ENCODE measurements at regions not wholly inside any gene's neighbourhood (a gene's known extent, or its start where the extent isn't known, plus 50 kb on each side); places are given as distances from the start of the nearest gene placed in this dataset.

DNA sequence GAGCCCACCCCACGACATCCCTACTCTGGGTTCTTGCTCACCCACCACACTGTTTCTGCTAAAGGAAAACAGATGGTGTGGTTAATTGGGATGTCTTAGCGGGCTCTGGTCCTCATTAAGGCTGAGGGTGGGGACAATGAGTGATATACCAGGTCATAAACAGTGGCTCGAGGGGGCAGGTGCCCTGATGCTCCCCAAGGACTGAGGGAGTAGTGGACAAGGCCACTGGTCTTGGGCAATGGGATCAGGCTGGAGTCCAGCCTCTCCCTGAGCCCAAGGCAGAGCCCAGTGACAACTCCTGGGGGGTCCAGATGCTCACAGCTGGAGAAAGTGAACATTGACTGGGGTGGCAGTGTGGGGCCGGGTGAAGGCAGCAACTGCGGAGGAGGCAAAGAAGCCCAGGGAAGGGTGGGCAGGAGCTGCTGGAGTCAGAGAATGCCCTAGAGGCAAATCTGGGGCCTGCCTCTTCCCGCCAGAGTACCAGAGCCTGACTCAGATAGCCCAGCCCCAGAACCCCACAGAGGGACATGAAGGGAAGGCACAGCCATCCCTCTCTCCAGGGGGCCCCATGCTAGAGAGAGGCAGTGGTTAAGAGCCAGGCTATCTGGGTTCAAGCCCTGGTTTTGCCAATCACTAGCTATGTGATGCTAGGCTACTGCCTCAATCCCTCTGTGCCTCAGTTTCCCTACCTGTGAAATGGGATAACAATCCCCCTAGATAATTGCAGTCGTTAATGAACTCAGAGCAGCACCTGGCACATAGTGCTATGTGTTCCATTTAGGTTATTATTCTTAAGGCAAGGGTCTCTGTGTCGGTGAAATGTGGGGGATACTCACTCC is 72.3 kb downstream of the MRPL14 start:
- no peak overlapping the region for H3K9ac ChIP-seq
- H3K27ac ChIP-seq (ENCODE audit: low read depth in 2 of 2, low read length in 1 of 2): peak overlapping the region; percentile 59 to 94
- no peaks in the 10 kb centered on the region for H3K36me3 ChIP-seq (replicated peaks in 1 of 2; ENCODE audit: control insufficient read depth in 1 of 2, insufficient read depth in 2 of 2, low read length in 1 of 2)
- peak; percentile 73 for DNase-seq
- no peaks in the 10 kb centered on the region for H3K9me2 ChIP-seq
- H3K4me1 ChIP-seq (ENCODE audit: control insufficient read depth in 1 of 2, insufficient read depth in 2 of 2, low read depth in 1 of 2, low read length in 1 of 2): peaks cover 67 to 95% of the 10 kb centered on the region in 2 experiments
- CTCF ChIA-PET: interaction anchor here (0.8 to 12.2 kb wide), 8 partner anchors 12 to 387 kb away, joined by 3 to 203 read pairs (median 4); partner anchors contain the start of gene VEGFA
- no peaks in the 10 kb centered on the region for H4K20me1 ChIP-seq (ENCODE audit: insufficient read depth)
- no peaks in the 10 kb centered on the region for H3K27me3 ChIP-seq (ENCODE audit: insufficient read depth)
- H2AFZ ChIP-seq (ENCODE audit: low read depth): no peak overlapping the region
- peaks cover 16% of the 10 kb centered on the region for H3F3A ChIP-seq (replicated peaks; ENCODE audit: insufficient read depth)
- H3K79me2 ChIP-seq (ENCODE audit: insufficient read depth): no peaks in the 10 kb centered on the region
- H3K4me2 ChIP-seq: peak overlapping the region; percentile 29; the same call in 1 of the 2 replicates
- TF ChIP-seq, protein P1, sequence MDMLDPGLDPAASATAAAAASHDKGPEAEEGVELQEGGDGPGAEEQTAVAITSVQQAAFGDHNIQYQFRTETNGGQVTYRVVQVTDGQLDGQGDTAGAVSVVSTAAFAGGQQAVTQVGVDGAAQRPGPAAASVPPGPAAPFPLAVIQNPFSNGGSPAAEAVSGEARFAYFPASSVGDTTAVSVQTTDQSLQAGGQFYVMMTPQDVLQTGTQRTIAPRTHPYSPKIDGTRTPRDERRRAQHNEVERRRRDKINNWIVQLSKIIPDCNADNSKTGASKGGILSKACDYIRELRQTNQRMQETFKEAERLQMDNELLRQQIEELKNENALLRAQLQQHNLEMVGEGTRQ (IDR thresholded peaks at IDR 0.05; ENCODE audit: borderline replicate concordance, low read depth, low read length): no peak
- TF ChIP-seq TCF12 (IDR thresholded peaks at IDR 0.05): peak; percentile 93
- TF ChIP-seq, protein P2, sequence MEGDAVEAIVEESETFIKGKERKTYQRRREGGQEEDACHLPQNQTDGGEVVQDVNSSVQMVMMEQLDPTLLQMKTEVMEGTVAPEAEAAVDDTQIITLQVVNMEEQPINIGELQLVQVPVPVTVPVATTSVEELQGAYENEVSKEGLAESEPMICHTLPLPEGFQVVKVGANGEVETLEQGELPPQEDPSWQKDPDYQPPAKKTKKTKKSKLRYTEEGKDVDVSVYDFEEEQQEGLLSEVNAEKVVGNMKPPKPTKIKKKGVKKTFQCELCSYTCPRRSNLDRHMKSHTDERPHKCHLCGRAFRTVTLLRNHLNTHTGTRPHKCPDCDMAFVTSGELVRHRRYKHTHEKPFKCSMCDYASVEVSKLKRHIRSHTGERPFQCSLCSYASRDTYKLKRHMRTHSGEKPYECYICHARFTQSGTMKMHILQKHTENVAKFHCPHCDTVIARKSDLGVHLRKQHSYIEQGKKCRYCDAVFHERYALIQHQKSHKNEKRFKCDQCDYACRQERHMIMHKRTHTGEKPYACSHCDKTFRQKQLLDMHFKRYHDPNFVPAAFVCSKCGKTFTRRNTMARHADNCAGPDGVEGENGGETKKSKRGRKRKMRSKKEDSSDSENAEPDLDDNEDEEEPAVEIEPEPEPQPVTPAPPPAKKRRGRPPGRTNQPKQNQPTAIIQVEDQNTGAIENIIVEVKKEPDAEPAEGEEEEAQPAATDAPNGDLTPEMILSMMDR (IDR thresholded peaks at IDR 0.05): no peak
- TF ChIP-seq, protein P3, sequence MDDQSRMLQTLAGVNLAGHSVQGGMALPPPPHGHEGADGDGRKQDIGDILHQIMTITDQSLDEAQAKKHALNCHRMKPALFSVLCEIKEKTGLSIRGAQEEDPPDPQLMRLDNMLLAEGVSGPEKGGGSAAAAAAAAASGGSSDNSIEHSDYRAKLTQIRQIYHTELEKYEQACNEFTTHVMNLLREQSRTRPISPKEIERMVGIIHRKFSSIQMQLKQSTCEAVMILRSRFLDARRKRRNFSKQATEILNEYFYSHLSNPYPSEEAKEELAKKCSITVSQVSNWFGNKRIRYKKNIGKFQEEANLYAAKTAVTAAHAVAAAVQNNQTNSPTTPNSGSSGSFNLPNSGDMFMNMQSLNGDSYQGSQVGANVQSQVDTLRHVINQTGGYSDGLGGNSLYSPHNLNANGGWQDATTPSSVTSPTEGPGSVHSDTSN (IDR thresholded peaks at IDR 0.05): peak; percentile 44
- TF ChIP-seq EP300 (IDR thresholded peaks at IDR 0.05; ENCODE audit: borderline replicate concordance in 1 of 2, low read depth in 1 of 2, low read length in 1 of 2): peak in 1 of 2 experiments; percentile 79; a peak in 1 of 4 replicates
- peak; percentile 48; the same call in 1 of the 2 replicates for TF ChIP-seq POLR2AphosphoS5 (IDR thresholded peaks at IDR 0.05; ENCODE audit: low read depth, low read length)
- TF ChIP-seq SMC3 (IDR thresholded peaks at IDR 0.05; ENCODE audit: low read depth, low read length): 0 out of 2 replicates have a peak, but pooled peaks have one; percentile 1
- TF ChIP-seq GABPA (IDR thresholded peaks at IDR 0.05; ENCODE audit: low read depth): no peak
- TF ChIP-seq GATA2 (CRISPR knock-in tag; IDR thresholded peaks at IDR 0.05): peak; percentile 25; the same call in 1 of the 2 replicates
- peak; percentile 95 for TF ChIP-seq FOXJ3 (CRISPR knock-in tag; IDR thresholded peaks at IDR 0.05)
- peak; percentile 56 for TF ChIP-seq CHD2 (IDR thresholded peaks at IDR 0.05; ENCODE audit: low read length, partially characterized antibody)
- POLR2A ChIA-PET: interaction anchor here (0.7 to 5.7 kb wide), 7 partner anchors 20 to 285 kb away, joined by 3 to 49 read pairs (median 6); partner anchors contain the start of gene VEGFA
- no peak overlapping the region for H3K4me3 ChIP-seq (ENCODE audit: low read depth in 2 of 2, low read length in 1 of 2)
- no peaks in the 10 kb centered on the region for H3K9me3 ChIP-seq
- WGBS (ENCODE audit: low lambda C conversion rate): 40% methylated on average over 7 of the region's 8 CpGs

Measured in SK-N-SH (cell line).